Testis (tissue), 2 donors: ENCODE measurements at regions not wholly inside any gene's neighbourhood (a gene's known extent, or its start where the extent isn't known, plus 50 kb on each side); places are given as distances from the start of the nearest gene placed in this dataset.

Experiments used
- POLR2A ChIP-seq: fragments of 450-650 bp; IDR thresholded peaks from one replicate; pipeline ENCODE4 v1.6.1; 2017; ENCODE audit warnings: antibody characterized with exemption, mild to moderate bottlenecking, moderate library complexity
- TF ChIP-seq, protein P1 (sequence below), 3 experiments: fragments of 450-650 bp in 2 of 3; fragments of 200-600 bp in 1 of 3; sonication (generic) in 1 of 3; IDR thresholded peaks; one replicate each; pipeline ENCODE4 v1.5.1; 2016 to 2019; ENCODE audit warnings: antibody characterized with exemption in 3 of 3, mild to moderate bottlenecking in 2 of 3, moderate library complexity in 1 of 3

DNA sequence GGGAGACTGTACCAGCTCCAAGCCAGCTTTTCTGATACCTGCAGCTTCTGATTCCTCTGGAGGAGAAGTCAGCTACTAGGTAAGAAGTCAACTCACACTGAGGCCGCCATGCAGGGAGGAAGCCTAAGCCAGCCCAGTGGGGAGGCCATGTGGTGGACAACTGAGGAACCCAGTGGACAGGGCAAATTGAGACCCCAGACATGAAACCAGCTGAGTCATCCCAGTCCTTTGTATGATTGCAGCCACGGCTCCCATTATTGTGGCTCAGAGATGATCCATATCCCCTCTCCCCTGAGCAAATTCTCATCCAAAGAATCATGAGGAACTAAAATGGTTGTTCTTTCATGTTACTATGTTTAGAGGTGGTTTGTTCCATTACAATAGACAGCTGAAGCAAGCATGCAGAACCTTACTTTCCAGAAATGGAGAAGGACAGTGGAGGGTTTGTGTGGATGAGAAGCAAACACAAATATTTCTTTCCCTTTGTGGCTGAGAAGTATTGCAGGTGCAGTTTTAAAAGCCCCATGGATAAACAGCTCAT is 1147.3 kb upstream of the TMEM132C start:
- TF ChIP-seq, protein P1, sequence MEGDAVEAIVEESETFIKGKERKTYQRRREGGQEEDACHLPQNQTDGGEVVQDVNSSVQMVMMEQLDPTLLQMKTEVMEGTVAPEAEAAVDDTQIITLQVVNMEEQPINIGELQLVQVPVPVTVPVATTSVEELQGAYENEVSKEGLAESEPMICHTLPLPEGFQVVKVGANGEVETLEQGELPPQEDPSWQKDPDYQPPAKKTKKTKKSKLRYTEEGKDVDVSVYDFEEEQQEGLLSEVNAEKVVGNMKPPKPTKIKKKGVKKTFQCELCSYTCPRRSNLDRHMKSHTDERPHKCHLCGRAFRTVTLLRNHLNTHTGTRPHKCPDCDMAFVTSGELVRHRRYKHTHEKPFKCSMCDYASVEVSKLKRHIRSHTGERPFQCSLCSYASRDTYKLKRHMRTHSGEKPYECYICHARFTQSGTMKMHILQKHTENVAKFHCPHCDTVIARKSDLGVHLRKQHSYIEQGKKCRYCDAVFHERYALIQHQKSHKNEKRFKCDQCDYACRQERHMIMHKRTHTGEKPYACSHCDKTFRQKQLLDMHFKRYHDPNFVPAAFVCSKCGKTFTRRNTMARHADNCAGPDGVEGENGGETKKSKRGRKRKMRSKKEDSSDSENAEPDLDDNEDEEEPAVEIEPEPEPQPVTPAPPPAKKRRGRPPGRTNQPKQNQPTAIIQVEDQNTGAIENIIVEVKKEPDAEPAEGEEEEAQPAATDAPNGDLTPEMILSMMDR (IDR thresholded peaks at IDR 0.05), result no peak
- TF ChIP-seq POLR2A, result no peak
